HEK293T (cell line): ENCODE measurements at regions not wholly inside any gene's neighbourhood (a gene's known extent, or its start where the extent isn't known, plus 50 kb on each side); places are given as distances from the start of the nearest gene placed in this dataset.
A peak's percentile ranks its signal among the peaks of the same experiment; 100 is the strongest.

Experiments used
- ARNT ChIP-seq: fragments of 450-650 bp; IDR thresholded peaks from 2 replicates; pipeline ENCODE4 v1.6.1; 2017; ENCODE audit warnings: mild to moderate bottlenecking
- BHLHE40 ChIP-seq: fragments of 450-650 bp; IDR thresholded peaks from 2 replicates; pipeline ENCODE4 v1.6.1; 2016; ENCODE audit warnings: mild to moderate bottlenecking, moderate library complexity, borderline replicate concordance
- CTBP1 ChIP-seq: fragments of 450-650 bp; IDR thresholded peaks from 2 replicates; pipeline ENCODE4 v1.6.1; 2016; ENCODE audit warnings: borderline replicate concordance
- ELF4 ChIP-seq: fragments of 450-650 bp; IDR thresholded peaks from 2 replicates; pipeline ENCODE4 v1.6.1; 2017; ENCODE audit warnings: antibody characterized with exemption
- FOXA1 ChIP-seq: fragments of 450-650 bp; IDR thresholded peaks from 2 replicates; pipeline ENCODE4 v1.6.1; 2016; ENCODE audit warnings: mild to moderate bottlenecking
- FOXK2 ChIP-seq: fragments of 450-650 bp; IDR thresholded peaks from 2 replicates; pipeline ENCODE4 v1.6.1; 2016; ENCODE audit warnings: mild to moderate bottlenecking
- FOXM1 ChIP-seq: fragments of 450-650 bp; IDR thresholded peaks from 2 replicates; pipeline ENCODE4 v1.6.1; 2017; ENCODE audit warnings: mild to moderate bottlenecking, borderline replicate concordance
- HDGF ChIP-seq: fragments of 450-650 bp; IDR thresholded peaks from 2 replicates; pipeline ENCODE4 v1.6.1; 2017; ENCODE audit warnings: antibody characterized with exemption, borderline replicate concordance
- LEF1 ChIP-seq: fragments of 450-650 bp; IDR thresholded peaks from 2 replicates; pipeline ENCODE4 v1.6.1; 2017; ENCODE audit warnings: mild to moderate bottlenecking, borderline replicate concordance
- NFRKB ChIP-seq: fragments of 450-650 bp; IDR thresholded peaks from 2 replicates; pipeline ENCODE4 v1.6.1; 2016; ENCODE audit warnings: mild to moderate bottlenecking, moderate library complexity
- PKNOX1 ChIP-seq: fragments of 450-650 bp; IDR thresholded peaks from 2 replicates; pipeline ENCODE4 v1.6.1; 2016
- SP1 ChIP-seq: fragments of 450-650 bp; IDR thresholded peaks from 2 replicates; pipeline ENCODE4 v1.6.1; 2017
- SUZ12 ChIP-seq: fragments of 450-650 bp; IDR thresholded peaks from 2 replicates; pipeline ENCODE4 v1.6.1; 2016; ENCODE audit warnings: mild to moderate bottlenecking
- ZNF384 ChIP-seq: fragments of 450-650 bp; IDR thresholded peaks from 2 replicates; pipeline ENCODE4 v1.6.1; 2016

- TF ChIP-seq NFRKB (no peak), FOXM1 (no peak), BHLHE40 (no peak), SP1 (no peak), FOXK2 (no peak), SUZ12 (no peak), LEF1 (no peak), PKNOX1 (no peak), FOXA1 (no peak), ELF4 (no peak), ZNF384 (peak; percentile 28; the same call in 1 of the 2 replicates), CTBP1 (no peak), ARNT (no peak), HDGF (no peak)
These were observed 98.2 kb upstream of the ALDH1A1 start for GRCh38 chr9:73050887-73051550.
